Thyroid gland (tissue), 4 donors: ENCODE measurements at regions not wholly inside any gene's neighbourhood (a gene's known extent, or its start where the extent isn't known, plus 50 kb on each side); places are given as distances from the start of the nearest gene placed in this dataset.
"Not testable (repeated sequence)": the region's sequence is repeated elsewhere in the genome, so short reads cannot be mapped to it uniquely, and the experiment has no call there.

Experiments
- DNase-seq, 2 donors: peaks; one replicate each; pipeline ENCODE4 v3.0.0-alpha.2; 2019
- H3K27ac ChIP-seq, 3 donors: fragments of 200-600 bp; sonication (generic); 1 replicate in 2 of 3; 2 replicates in 1 of 3; pipeline ENCODE4 v1.5.1; 2016 to 2019; ENCODE audit warnings: mild to moderate bottlenecking in 1 of 3, moderate library complexity in 1 of 3
- H3K27me3 ChIP-seq: fragments of 200-600 bp; sonication (generic); one replicate; pipeline ENCODE4 v1.5.1; 2019
- H3K36me3 ChIP-seq, 2 donors: fragments of 200-600 bp; sonication (generic); one replicate each; pipeline ENCODE4 v1.5.1; 2016 to 2019
- H3K4me1 ChIP-seq, 2 donors: fragments of 200-600 bp; sonication (generic); one replicate each; pipeline ENCODE4 v1.5.1; 2017 to 2019
- H3K4me3 ChIP-seq, 3 donors: fragments of 200-600 bp; sonication (generic); replicated peaks in 1 of 3; 1 replicate in 2 of 3; 2 replicates in 1 of 3; pipeline ENCODE4 v1.5.1; 2016; ENCODE audit warnings: mild to moderate bottlenecking in 1 of 3
- H3K9me3 ChIP-seq: fragments of 200-600 bp; sonication (generic); one replicate; pipeline ENCODE4 v1.5.1; 2017
- POLR2A ChIP-seq, 2 donors: fragments of 450-650 bp; IDR thresholded peaks; one replicate each; pipeline ENCODE4 v1.6.1; 2017; ENCODE audit warnings: antibody characterized with exemption in 2 of 2, mild to moderate bottlenecking in 2 of 2, moderate library complexity in 1 of 2
- WGBS, 2 donors: methylation state at CpG; one replicate each; pipeline ENCODE4 v1.1.5; 2017; 5-methylcytosine and 5-hydroxymethylcytosine counted together
- intact Hi-C: fragments of 100-400 bp; cut with DNase I; formaldehyde crosslinking; loops from one replicate; pipeline ENCODE4 v1.15.1; 2023
- TF ChIP-seq, protein P1 (sequence below), 6 experiments: fragments of 200-600 bp in 3 of 6; fragments of 450-650 bp in 3 of 6; sonication (generic) in 3 of 6; IDR thresholded peaks; one replicate each; pipeline ENCODE4 v1.5.1; 2016 to 2019; ENCODE audit warnings: antibody characterized with exemption in 6 of 6, mild to moderate bottlenecking in 2 of 6, inconsistent platforms in 1 of 6, moderate library complexity in 1 of 6

DNA sequence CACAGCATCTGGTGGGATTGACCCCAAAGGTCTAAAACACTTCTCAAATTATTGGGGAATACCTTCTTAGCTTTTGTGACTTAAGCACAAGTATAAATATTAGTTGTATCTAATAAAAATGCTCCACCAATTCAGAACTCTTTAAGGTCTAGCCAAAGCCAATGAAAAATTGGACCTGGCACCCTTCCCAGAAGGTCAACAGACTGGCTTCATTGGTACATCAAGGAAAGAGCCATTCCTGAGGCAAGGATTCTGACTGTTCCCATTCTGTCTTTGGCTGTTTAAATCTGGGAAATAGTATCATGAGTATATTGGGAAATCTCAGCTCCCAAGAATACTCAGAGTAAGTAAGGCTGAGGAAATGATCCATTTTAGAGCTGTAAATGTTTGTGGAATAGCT lies 153.0 kb upstream of the TRPC5 start:
- H3K36me3 ChIP-seq: no peaks in the 10 kb centered on the region
- no peak overlapping the region for H3K27ac ChIP-seq
- intact Hi-C loops: no loop called here

DNA sequence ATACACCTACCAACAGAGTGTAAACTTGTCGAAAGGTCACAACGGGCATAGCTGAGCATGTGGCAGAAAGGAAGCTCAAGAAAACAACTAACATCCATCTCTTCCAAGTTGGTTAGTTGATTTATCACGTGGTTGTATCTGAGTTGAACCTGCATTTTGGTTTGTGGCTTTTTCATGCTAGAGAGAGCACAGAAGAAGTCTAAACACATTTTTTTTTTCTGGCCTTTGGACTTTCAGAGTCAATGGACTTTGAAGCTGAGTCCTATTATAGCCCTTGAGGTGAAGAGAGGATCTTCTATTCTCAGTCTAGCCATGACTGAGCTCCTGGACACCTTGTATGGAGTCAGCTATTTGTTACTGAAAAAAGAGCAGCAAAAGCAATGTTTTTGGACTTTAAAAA lies 150.6 kb upstream of the TRPC5 start:
- H3K4me3 ChIP-seq: no peak overlapping the region
- intact Hi-C loops: no loop called here
- WGBS, 2 donors: 17 to 28% methylated on average over 3 of the region's 3 CpGs
- H3K4me1 ChIP-seq: no peaks in the 10 kb centered on the region
- DNase-seq: no peak
- no peaks in the 10 kb centered on the region for H3K36me3 ChIP-seq
- no peak for TF ChIP-seq POLR2A (IDR thresholded peaks at IDR 0.05)
- TF ChIP-seq, protein P1, sequence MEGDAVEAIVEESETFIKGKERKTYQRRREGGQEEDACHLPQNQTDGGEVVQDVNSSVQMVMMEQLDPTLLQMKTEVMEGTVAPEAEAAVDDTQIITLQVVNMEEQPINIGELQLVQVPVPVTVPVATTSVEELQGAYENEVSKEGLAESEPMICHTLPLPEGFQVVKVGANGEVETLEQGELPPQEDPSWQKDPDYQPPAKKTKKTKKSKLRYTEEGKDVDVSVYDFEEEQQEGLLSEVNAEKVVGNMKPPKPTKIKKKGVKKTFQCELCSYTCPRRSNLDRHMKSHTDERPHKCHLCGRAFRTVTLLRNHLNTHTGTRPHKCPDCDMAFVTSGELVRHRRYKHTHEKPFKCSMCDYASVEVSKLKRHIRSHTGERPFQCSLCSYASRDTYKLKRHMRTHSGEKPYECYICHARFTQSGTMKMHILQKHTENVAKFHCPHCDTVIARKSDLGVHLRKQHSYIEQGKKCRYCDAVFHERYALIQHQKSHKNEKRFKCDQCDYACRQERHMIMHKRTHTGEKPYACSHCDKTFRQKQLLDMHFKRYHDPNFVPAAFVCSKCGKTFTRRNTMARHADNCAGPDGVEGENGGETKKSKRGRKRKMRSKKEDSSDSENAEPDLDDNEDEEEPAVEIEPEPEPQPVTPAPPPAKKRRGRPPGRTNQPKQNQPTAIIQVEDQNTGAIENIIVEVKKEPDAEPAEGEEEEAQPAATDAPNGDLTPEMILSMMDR (IDR thresholded peaks at IDR 0.05): no peak
- no peaks in the 10 kb centered on the region for H3K9me3 ChIP-seq
- H3K27ac ChIP-seq: no peak overlapping the region
- no peaks in the 10 kb centered on the region for H3K27me3 ChIP-seq

More for the DNA sequence above, 153.0 kb upstream of the TRPC5 start:
- DNase-seq: peak in 1 of 2 donors; percentile 4
- Histone ChIP-seq H3K9me3 (no peaks in the 10 kb centered on the region), H3K27me3 (no peaks in the 10 kb centered on the region), H3K4me3 (no peak overlapping the region), H3K4me1 (no peaks in the 10 kb centered on the region)
- TF ChIP-seq, protein P1 (IDR thresholded peaks at IDR 0.05): no peak
- TF ChIP-seq POLR2A (IDR thresholded peaks at IDR 0.05): no peak

DNA sequence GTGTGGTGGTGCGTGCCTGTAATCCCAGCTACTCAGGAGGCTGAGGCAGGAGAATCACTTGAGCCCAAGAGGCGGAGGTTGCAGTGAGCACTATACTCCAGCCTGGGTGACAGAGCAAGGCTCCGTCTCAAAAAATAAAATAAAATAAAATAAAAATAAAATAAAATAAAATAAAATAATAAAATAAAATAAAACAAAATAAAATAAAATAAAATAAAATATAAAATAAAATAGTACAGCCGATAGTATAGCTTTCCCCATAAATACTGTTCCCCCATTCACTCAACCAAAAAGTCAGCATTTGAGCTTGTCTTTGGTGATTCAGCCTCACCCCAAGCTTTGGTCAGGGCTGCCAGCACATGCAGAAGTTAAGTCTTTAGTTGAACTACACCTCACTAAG lies 144.2 kb upstream of the TRPC5 start:
- 97 to 99% methylated on average over 4 of the region's 4 CpGs for WGBS, 2 donors
- H3K4me3 ChIP-seq, H3K4me1 ChIP-seq, DNase-seq, H3K27ac ChIP-seq, intact Hi-C loops, H3K27me3 ChIP-seq, H3K9me3 ChIP-seq, H3K36me3 ChIP-seq: not testable (repeated sequence)

DNA sequence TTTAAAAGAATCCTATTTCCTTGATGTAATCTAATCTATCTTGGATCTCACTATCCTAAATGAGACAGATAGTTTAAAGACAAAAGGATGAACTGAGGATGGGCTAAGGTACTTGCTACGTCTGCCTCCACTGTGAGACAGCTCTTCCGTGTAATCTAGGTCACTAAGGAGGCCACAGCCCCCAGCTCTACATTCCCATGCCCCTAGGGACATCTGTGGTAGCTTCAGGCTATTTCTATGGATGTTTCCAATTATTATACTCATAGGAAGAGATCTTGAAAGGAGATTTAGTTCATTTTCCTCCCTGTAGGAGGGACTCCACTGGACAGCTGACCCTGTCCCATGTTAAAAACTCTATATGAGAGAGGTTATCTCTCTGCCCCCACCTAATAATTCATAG lies 140.8 kb upstream of the TRPC5 start:
- Histone ChIP-seq H3K4me3 (no peak overlapping the region), H3K36me3 (no peaks in the 10 kb centered on the region), H3K4me1 (no peaks in the 10 kb centered on the region), H3K9me3 (no peaks in the 10 kb centered on the region), H3K27ac (no peak overlapping the region), H3K27me3 (no peaks in the 10 kb centered on the region)
- intact Hi-C loops: no loop called here
- WGBS, 2 donors: 84 to 90% methylated on average over 2 of the region's 2 CpGs
- TF ChIP-seq, protein P1 (IDR thresholded peaks at IDR 0.05): no peak
- TF ChIP-seq POLR2A (IDR thresholded peaks at IDR 0.05): no peak
- DNase-seq: no peak

DNA sequence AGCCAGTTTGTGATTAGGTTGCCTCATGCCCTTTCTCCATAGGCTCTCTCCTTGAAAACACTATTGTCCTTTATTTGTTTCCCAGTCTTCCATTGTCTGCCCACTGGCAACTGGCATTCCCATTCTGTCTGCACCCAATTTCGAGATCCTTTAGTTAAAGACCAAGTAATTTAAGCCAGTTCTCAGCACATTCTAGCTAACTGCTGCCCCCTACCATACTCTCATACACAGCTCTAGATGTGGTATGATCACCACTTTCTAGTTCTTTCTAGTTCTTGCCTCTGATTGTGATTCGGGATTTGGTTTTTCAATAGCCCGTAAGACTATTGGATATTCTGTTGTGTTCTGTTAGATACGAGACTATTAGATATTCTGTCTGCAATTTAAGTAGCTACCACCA lies 135.8 kb upstream of the TRPC5 start:
- Histone ChIP-seq H3K27me3 (no peaks in the 10 kb centered on the region), H3K4me1 (no peaks in the 10 kb centered on the region), H3K9me3 (no peaks in the 10 kb centered on the region), H3K36me3 (no peaks in the 10 kb centered on the region), H3K4me3 (no peak overlapping the region), H3K27ac (no peak overlapping the region)
- 92 to 96% methylated on average over 4 of the region's 4 CpGs for WGBS, 2 donors
- intact Hi-C loops: no loop called here
- no peak for DNase-seq
- TF ChIP-seq, protein P1 (IDR thresholded peaks at IDR 0.05): no peak

DNA sequence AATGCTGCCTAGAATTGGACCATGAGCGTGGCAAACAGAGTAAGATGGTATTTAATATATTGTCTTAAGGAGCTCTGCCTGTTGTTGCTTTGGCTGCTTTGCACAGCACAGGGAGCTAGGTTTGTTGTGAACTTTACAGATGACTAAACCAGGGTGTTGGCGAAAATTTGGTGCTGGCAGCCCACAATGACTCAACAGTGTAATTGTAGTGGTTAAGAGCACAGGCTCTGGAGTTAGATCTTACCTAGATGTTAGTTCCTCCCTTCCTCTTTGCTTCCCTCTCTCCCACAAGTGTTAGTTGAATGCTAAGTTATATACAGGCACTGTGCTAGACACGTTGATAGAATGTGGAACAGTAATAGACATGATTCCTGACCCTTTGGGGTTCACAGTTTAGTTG lies 128.9 kb upstream of the TRPC5 start:
- H3K36me3 ChIP-seq: no peaks in the 10 kb centered on the region
- 83 to 92% methylated on average over 3 of the region's 3 CpGs for WGBS, 2 donors
- DNase-seq: no peak
- H3K4me3 ChIP-seq: no peak overlapping the region
- H3K27ac ChIP-seq: no peak overlapping the region
- intact Hi-C loops: no loop called here
- TF ChIP-seq, protein P1 (IDR thresholded peaks at IDR 0.05): no peak
- TF ChIP-seq POLR2A (IDR thresholded peaks at IDR 0.05): no peak
- no peaks in the 10 kb centered on the region for H3K9me3 ChIP-seq
- H3K4me1 ChIP-seq: no peaks in the 10 kb centered on the region
- H3K27me3 ChIP-seq: no peaks in the 10 kb centered on the region
